HG03442 (cell line): ENCODE measurements at regions not wholly inside any gene's neighbourhood (a gene's known extent, or its start where the extent isn't known, plus 50 kb on each side); places are given as distances from the start of the nearest gene placed in this dataset.
"Not testable (repeated sequence)": the region's sequence is repeated elsewhere in the genome, so short reads cannot be mapped to it uniquely, and the experiment has no call there.

Experiments
- ATAC-seq: cut with Tn5 transposase; IDR thresholded peaks from one replicate; pipeline ENCODE4 v1.9.1; 2021; ENCODE audit warnings: mild to moderate bottlenecking, moderate library complexity; ENCODE audit not compliant: unreplicated experiment

GRCh38 chr2:188645986-188646385 lies 328.2 kb upstream of the COL3A1 start:
- no peak for ATAC-seq

DNA sequence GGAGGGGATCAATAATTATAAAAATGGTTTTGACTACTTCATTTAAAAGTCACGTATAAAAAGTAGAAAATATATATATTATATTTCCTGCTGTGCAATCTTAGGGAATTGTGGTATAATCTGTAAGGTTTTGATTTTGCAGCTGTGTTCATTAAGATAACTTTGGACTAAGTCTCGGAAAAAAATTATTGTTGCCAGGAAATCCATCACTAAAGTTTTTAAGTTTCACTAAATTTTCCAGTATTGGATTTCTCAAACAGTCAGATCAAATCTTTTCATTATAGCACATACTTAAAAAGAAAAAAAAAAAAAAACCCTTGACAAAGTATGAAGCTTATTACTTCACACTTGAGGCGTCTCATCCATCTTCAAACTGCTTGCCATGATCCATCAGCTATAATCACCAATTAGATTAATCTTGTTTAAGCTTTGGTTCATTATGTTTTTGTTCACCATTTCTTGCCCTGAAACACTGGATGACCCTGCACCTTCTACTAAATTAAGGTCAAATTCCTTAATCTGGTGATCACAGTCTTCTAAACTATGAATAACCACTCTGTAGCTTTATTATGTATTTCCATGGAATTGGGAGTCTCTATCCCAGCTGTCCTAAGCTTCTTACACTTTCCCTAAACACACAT lies 326.6 kb upstream of the COL3A1 start:
- ATAC-seq: no peak

DNA sequence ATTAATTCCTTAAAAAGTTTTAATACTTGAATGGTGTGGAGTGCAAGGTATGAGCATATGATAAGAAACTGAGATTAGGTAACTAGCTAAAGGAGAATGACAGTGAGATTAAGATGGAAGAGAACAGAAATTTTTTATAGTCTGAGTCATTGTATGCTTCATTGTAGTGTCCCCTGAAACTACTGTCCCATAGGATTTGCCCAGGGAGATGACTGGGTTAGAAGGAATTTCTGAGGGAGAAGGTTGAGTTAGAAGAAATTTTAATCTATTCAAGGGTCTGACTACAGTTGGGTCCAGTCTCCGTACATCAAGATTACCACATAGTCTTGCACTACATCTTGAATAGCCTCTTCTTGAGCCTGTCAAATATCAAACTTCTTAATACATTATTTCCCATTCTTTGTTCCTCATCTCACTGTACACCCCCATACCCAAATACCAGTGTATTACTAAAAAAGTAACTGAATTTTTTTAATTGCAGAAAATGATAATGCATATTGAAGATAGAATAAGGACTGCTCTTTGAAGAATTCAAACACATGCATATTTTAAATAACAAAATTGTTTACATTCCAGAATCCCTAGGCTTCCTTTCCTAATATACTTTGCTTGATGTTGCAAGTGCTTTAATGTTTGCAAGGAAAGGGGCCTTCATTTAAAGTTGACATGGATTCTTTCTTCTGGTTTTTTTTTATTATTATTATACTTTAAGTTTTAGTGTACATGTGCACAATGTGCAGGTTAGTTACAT lies 314.3 kb upstream of the COL3A1 start:
- no peak for ATAC-seq

DNA sequence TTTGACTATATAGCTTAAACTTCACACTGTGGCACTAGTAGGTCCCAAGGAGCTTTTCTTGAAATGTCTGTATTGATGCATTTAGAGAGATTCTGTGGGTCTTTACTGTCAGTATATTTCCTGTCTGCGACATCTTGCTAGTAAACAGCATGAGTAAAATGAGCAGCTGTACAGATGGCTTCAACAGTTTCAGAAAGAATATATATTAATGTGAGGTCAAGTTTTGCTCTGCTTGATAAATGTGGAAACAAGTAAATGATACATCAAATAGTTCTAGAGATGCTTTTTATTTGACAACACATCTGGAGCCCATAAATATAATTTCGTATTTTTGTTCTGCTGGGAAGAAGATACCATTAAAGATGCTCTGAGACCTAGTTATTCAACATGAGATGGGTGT lies 310.9 kb upstream of the COL3A1 start:
- no peak for ATAC-seq

GRCh38 chr2:188664416-188664815 lies 309.8 kb upstream of the COL3A1 start:
- ATAC-seq: no peak

GRCh38 chr2:188664951-188665595 lies 309.1 kb upstream of the COL3A1 start:
- ATAC-seq: no peak

DNA sequence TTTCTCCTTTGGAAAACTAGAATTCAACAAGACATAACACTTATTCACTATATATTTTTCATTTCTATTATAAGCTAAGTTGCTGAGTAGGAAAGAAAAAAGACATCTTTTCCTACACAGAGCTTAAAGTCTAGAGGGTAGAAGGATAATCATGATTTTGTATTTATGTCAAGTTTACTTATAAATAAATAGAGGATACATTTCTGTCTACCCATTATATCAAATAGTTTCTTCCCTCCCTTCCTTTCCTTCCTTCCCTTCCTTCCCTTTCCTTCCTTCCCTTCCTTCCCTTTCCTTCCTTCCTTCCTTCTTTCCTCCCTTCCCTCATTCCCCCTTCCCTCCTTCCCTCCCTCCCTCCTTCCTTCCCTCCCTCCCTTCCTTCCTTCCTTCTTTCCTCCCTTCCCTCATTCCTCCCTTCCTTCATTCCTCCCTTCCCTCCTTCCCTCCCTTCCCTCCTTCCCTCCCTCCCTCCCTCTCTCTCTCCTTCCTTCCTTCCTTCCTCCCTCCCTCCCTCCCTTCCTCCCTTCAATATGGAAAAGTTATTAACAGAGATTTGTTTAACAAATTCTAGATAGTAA lies 308.4 kb upstream of the COL3A1 start:
- no peak for ATAC-seq

DNA sequence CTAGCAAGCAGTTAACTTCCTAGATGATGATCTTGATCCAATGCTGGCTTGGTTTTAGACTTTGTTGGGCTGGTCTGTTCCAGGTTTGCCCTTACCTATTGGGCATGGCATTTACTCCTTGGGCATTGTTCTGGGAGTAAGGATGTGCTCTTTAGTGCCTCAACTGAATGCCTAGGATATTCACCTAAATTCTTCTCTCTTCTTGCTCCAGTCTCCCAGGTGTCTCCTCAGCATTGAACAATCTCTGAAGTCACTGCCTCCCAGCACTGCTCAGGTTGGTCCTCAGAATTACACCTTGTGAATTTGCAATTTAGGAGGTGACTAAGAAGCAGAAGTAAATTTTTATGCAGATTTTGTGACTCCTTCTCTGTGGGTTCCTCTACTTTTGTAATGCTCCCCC lies 307.7 kb upstream of the COL3A1 start:
- no peak for ATAC-seq

DNA sequence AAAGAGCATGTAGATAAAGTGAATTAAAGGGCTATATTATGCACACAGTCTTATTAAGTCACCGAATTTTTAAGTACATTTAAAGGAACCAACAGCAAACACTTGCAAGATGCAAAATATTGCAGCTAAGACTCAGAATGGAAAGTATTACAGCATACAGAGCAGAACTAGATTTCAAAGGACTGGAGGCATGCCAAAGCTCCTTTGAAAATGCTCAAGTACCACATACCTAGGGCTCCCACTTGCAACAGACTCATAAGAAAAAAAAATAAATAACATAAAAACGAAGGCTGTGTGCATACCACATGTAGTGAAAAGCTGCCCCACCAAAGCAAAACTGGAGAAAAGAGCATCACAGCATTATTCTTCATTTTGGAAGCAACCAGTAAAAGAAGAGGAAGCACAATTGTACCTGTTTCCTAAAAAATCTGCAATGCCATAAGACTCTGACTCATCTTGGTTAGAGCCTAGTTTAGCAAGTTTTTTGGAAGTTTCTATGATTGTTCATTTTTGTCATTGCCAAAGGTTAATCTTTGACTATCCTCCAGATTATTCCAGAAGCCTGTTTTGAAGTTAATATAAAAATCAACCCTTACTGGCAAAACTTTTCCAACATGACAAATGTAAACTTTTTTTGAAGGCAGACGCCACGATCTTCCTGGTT lies 306.0 kb upstream of the COL3A1 start:
- no peak for ATAC-seq

- no peak for ATAC-seq
Observed at GRCh38 chr2:188675391-188676009, 298.7 kb upstream of the COL3A1 start.

GRCh38 chr2:188676010-188676400 lies 298.2 kb upstream of the COL3A1 start:
- ATAC-seq: no peak

- ATAC-seq: no peak
Observed at GRCh38 chr2:188677142-188677541, 297.0 kb upstream of the COL3A1 start.

DNA sequence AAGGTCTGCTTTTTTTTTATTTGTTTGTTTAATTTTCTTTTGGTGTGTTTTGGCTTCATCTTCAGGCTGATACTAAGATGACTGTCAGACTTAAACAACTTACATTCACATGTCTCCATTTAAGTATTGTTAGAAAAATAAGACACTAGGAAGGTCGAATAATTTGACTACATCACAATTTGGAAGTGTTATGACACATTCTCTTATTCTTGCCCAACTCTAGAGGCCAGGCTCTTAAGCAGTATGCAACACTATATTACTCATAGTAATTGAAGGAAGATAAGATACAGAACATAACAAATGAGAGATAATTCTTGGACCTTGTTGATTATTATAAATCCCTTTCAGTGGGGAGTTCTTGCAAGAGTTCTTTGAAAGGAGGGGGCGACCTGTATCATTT lies 295.3 kb upstream of the COL3A1 start:
- no peak for ATAC-seq

GRCh38 chr2:188682838-188683237 lies 291.3 kb upstream of the COL3A1 start:
- no peak for ATAC-seq

DNA sequence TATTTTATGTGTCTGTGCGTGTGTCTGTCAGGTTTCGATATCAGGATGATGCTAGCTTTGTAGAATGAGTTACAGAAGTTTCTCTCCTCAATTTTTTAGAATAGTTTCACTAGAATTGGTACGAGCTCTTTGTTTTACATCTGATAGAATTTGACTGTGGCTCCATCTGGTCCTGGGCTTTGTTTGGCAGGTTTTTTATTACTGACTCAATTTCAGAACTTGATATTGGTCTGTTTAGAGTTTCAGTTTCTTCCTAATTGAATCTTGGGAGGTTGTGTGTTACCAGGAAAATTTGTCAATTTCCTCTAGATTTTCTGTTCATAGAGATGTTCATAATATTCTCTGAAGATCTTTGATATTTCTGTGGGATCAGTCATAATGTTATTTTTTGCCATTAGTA lies 289.4 kb upstream of the COL3A1 start:
- ATAC-seq: no peak

GRCh38 chr2:188693111-188693510 lies 281.1 kb upstream of the COL3A1 start:
- no peak for ATAC-seq

GRCh38 chr2:188693771-188694170 lies 280.4 kb upstream of the COL3A1 start:
- no peak for ATAC-seq

DNA sequence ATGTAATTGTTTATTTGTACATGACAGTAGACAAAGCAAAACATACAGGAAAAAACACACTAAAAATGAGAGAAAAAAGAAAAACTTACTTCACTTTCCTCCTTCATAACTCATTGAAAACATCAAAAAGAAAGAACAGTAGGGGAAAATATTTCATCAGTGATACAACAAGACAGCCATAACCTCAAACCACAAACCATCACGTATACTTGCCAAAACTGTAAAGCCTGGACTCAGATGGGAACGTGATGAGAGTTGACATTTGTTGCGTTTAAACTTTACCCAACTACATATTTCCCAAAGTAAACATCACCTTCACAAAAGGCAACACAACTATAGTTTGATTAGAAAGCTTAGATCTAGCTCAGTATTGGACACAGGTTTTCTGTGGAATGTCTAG lies 278.2 kb upstream of the COL3A1 start:
- ATAC-seq: no peak

DNA sequence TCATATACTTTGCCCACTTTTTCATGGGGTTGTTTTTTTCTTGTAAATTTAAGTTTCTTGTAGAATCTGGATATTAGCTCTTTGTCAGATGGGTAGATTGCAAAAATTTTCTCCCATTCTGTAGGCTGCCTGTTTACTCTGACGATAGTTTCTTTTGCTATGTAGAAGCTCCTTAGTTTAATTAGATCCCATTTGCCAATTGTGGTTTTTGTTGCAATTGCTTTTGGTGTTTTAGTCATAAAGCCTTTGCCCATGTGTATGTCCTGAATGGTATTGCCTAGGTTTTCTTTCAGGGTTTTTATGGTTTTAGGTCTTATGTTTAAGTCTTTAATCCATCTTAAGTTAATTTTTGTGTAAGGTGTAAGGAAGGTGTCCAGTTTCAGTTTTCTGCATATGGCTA lies 276.0 kb upstream of the COL3A1 start:
- not testable (repeated sequence) for ATAC-seq

- no peak for ATAC-seq
Observed at GRCh38 chr2:188701836-188702235, 272.3 kb upstream of the COL3A1 start.

GRCh38 chr2:188705191-188705590 lies 269.0 kb upstream of the COL3A1 start:
- no peak for ATAC-seq
